ENCODE measurements at regions not wholly inside any gene's neighbourhood (a gene's known extent, or its start where the extent isn't known, plus 50 kb on each side); places are given as distances from the start of the nearest gene placed in this dataset.

- Mint-ChIP-seq H3K36me3 (ENCODE audit: low read depth) (no peaks in the 10 kb centered on the region), H3K4me1 (no peaks in the 10 kb centered on the region), H3K27me3 (ENCODE audit: low read depth) (peaks cover 20% of the 10 kb centered on the region), H3K27ac (no peak overlapping the region), H3K4me3 (no peak overlapping the region), H3K9me3 (no peaks in the 10 kb centered on the region)
- no peak for TF ChIP-seq CTCF (IDR thresholded peaks at IDR 0.05; ENCODE audit: unreplicated experiment in 3 of 3)
Measured at GRCh38 chr18:51658436-51658835, 461.0 kb upstream of the MEX3C start.

GRCh38 chr18:51659781-51660180 is 462.3 kb upstream of the MEX3C start:
- Mint-ChIP-seq H3K27ac (no peak overlapping the region), H3K27me3 (ENCODE audit: low read depth) (peaks cover 20% of the 10 kb centered on the region), H3K4me1 (no peaks in the 10 kb centered on the region), H3K4me3 (no peak overlapping the region), H3K9me3 (no peaks in the 10 kb centered on the region), H3K36me3 (ENCODE audit: low read depth) (no peaks in the 10 kb centered on the region)
- no peak for TF ChIP-seq CTCF (IDR thresholded peaks at IDR 0.05; ENCODE audit: unreplicated experiment in 3 of 3)

GRCh38 chr18:51660188-51660715 is 462.8 kb upstream of the MEX3C start:
- H3K27ac Mint-ChIP-seq, result no peak overlapping the region
- H3K4me1 Mint-ChIP-seq, result peaks cover 2% of the 10 kb centered on the region
- TF ChIP-seq CTCF (IDR thresholded peaks at IDR 0.05; ENCODE audit: unreplicated experiment in 3 of 3), result no peak
- peaks cover 21% of the 10 kb centered on the region for H3K27me3 Mint-ChIP-seq (ENCODE audit: low read depth)
- H3K4me3 Mint-ChIP-seq, result no peak overlapping the region
- no peaks in the 10 kb centered on the region for H3K36me3 Mint-ChIP-seq (ENCODE audit: low read depth)
- no peaks in the 10 kb centered on the region for H3K9me3 Mint-ChIP-seq

GRCh38 chr18:51664236-51664635 is 466.8 kb upstream of the MEX3C start:
- TF ChIP-seq CTCF (IDR thresholded peaks at IDR 0.05; ENCODE audit: unreplicated experiment in 3 of 3), result no peak
- Mint-ChIP-seq H3K27me3 (ENCODE audit: low read depth) (peaks cover 14% of the 10 kb centered on the region), H3K36me3 (ENCODE audit: low read depth) (no peaks in the 10 kb centered on the region), H3K4me1 (peaks cover 16% of the 10 kb centered on the region), H3K9me3 (no peaks in the 10 kb centered on the region), H3K27ac (no peak overlapping the region), H3K4me3 (no peak overlapping the region)

- peak overlapping the region in 2 of 3 experiments; percentile 27 to 47 for H3K27ac Mint-ChIP-seq
- peaks cover 15% of the 10 kb centered on the region for H3K36me3 Mint-ChIP-seq (ENCODE audit: low read depth)
- peaks cover 16% of the 10 kb centered on the region for H3K9me3 Mint-ChIP-seq
- H3K4me3 Mint-ChIP-seq, result peak overlapping the region in 1 of 3 experiments; percentile 23
- peaks cover 14% of the 10 kb centered on the region for H3K27me3 Mint-ChIP-seq (ENCODE audit: low read depth)
- H3K4me1 Mint-ChIP-seq, result peaks cover 16% of the 10 kb centered on the region
- TF ChIP-seq CTCF (IDR thresholded peaks at IDR 0.05; ENCODE audit: unreplicated experiment in 3 of 3), result no peak
Measured at GRCh38 chr18:51666763-51667191, 469.3 kb upstream of the MEX3C start.

GRCh38 chr18:51668101-51668500 is 470.6 kb upstream of the MEX3C start:
- Mint-ChIP-seq H3K4me3 (no peak overlapping the region), H3K27me3 (ENCODE audit: low read depth) (peaks cover 8% of the 10 kb centered on the region), H3K4me1 (peaks cover 16% of the 10 kb centered on the region), H3K36me3 (ENCODE audit: low read depth) (peaks cover 15% of the 10 kb centered on the region), H3K9me3 (peaks cover 22% of the 10 kb centered on the region), H3K27ac (no peak overlapping the region)
- TF ChIP-seq CTCF (IDR thresholded peaks at IDR 0.05; ENCODE audit: unreplicated experiment in 3 of 3), result peak; percentile 83 to 89 (median 89)

All from nephron (organoid).